ENCODE measurements at regions not wholly inside any gene's neighbourhood (a gene's known extent, or its start where the extent isn't known, plus 50 kb on each side); places are given as distances from the start of the nearest gene placed in this dataset.
"Not testable (repeated sequence)": the region's sequence is repeated elsewhere in the genome, so short reads cannot be mapped to it uniquely, and the experiment has no call there.

DNA sequence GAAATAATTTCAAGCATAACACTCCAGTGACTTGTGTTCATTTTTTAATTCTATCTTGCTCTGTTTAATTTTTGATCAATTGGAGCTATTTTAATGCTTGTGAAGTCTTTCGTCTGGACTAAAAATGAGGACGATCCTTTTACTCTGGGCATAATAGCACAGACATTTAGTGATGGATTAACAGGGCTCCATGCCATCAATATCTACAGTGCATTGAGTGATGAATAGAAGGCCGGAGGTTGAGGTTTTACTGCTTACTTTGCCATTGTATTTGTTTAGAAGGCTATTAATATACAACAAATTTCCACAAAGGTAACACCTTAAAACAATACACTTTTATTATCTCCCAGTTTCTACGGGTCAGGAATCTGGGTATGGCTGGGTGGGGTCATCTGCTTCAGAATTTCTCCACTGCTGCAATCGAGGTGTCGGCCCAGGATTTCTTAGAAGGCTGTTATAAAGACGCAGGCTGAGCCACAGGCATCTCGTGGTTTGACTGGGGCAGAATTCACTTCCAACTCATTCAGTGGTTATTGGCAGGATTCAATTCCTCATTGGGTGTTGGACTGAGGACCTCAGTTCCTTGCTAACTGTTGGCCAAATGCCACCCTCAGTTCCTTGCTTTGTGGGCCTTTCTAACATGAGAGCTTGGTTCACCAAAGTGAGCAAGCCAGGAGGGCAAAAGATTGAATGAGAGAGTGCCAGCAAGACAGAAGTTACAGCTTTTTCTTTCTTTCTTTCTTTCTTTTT lies 265.4 kb upstream of the VLDLR start:
- no peak for DNase-seq

DNA sequence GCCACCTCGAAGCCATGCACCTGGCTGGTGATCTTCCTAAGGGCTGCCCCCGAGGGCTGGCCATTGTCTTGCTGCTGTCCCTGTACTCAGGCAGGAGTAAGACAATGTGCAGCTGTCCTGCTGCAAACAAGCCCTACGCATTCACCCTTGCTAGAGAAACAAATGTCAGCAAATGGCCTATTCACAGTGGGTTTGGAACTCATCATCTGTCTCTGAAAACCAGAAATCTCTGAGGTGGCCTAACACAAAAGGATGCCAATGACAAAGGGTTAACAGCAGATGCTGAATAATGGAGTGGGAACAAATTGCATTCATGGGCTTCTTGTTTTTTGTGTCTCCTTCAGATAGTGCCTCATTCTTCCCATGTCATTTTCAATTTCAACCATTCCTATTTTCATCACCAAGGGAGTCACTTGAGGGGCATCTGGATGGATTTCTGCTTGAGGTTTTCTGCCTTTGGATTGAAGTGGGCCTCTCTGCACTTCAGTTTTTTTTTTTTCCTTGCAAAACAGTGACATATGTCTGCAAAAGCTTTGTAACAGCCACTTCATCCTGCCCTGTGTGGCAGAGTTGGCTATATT lies 261.6 kb upstream of the VLDLR start:
- peak; percentile 82 to 90 for DNase-seq

DNA sequence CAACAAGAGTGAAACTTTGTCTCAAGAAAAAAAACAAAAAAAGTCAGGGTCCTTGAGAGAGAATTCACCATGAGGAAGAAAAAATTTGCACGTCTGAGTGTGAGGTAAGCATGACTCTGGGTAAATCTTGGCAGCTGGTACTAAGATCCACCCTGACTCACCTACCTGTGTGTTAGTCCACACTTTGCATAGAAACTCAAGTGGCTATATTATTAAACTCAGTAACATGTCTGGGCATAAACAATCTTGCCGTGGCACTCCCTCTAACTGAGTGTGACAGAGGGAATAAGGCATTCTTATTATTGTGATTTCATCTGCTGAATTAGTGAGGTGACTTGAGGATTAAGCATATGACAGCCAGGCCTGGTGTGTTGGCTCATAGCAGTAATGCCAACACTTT lies 259.4 kb upstream of the VLDLR start:
- no peak for DNase-seq

DNA sequence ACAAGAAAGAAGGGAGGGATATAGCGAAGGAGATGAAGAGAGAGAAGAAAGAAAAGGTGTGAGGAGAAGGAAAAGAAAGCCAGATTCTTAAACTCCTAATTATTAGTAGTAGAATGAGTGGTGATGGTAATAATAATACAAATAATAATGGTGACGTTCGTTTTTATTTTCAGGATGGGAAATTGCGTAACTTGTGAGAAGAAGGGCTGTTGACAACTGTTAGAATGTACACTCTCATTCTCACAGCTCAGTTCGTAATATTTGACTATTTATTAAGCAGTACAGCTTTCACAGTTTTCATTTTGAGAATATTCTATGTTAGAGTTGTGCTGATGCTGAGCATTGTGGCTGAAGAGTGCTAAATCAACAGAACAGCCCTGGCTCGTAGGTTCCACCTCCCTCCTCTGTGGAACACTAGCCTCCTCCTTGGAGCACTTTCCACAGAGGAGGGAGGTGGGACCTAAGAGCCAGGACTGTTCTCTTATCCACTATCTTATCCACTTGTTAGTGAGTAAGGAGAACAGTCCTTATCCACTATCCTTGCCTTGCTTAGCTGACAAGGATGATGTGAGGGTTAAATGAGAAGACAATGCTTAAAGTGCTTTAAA lies 258.3 kb upstream of the VLDLR start:
- DNase-seq = no peak

DNA sequence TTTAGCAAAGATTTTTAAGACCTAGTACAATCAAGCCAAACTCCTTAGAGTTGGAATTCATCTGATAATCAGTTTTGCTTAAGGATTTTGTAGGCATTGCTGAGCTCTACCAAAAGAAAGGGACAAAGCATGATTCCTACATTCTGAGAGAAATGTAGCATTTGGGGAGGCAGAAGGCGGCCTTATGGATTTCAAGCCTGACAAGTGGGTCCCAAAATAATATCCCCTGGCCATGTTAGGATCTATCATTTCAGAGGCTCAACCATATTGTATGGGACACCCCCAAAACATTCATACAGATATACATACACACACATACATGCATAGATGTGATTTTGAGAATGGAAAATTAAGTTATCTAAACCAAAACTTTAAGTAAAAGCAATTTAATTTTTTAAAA lies 257.8 kb upstream of the VLDLR start:
- no peak for DNase-seq

DNA sequence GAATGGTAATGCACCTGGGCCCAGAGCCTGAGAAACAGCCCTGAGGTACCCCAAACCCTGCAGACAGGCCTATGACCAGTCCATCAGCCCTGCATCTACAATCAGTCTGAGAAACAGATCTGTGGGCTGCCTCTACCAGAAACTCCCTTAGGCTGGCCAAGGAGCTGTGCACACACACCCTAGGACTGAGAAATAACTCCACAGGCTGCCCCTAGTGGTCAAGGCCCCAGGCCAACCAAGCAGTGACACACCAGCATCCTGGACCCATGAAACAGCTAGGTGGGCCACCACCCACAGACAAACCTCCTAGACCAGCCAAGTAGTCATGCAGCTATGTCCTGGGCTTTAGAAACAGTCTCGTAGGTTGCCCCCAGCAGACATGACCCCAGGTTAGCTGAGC lies 253.6 kb upstream of the VLDLR start:
- DNase-seq = no peak

DNA sequence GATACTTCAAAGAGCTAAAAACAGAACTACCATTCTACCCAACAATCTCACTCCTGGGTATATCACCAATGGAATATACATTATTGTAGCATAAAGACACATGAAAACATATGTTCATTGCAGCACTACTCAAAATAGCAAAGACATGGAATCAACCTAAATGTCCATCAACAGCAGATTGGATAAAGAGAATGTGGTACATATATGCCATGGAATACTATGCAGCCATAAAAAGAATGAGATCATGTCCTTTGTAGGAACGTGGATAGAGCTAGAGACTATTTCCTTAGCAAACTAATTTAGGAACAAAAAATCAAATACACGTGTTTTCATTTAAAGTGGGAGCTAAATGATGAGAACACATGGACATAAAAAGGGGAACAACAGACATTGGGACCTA lies 247.9 kb upstream of the VLDLR start:
- no peak for DNase-seq

DNA sequence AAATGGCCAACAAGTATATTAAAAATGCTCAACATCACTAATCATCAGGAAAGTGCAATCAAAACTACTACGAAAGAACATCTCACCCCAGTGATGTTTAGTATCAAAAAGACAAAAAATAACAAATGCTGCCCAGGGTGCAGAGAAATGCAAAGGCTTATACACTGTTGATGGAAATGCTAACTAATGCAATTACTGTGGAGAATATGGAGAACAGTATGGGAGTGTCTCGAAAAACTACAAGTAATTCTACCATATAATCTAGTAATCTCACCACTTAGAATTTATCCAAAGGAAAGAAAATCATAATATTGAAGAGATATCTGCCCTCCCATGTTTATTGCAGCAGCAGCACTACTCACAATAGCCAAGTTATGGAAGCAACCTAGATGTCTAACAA lies 246.5 kb upstream of the VLDLR start:
- DNase-seq = no peak

DNA sequence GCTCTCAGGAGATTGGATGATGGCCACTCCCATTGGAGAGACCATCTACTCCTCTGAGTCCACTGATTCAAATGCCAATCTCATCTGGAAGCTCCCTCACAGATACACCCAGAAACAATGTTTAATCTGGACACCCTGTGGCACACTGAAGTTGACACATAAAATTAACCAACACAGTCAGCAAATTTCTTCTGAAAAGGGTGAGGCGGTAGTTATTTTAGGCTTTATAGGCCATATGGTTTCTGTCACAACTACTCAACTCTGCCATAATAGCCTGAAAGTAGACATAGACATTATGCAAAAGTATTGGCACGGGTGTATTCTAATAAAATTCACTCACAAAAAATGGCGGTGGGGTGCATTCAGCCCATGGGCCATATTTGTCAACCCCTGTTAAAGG lies 244.5 kb upstream of the VLDLR start:
- no peak for DNase-seq

DNA sequence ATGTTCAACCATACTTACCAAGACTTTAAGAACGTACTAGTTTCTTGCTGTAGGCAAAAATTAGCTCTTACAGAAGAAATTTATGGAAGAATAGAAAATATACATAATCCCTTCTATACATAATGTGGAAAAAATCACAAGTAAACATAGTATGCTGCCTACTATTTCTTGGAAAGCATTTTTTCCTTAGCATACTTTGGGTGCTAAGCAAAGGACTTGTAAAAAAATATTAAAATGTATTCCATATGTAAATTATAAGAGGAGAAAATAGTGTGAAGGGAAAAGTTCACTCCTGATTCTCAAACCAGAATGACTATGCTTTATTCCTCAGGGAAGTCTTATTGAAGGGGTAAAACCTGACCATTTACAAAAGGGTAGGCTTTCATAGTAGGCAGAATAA lies 243.8 kb upstream of the VLDLR start:
- DNase-seq = no peak

DNA sequence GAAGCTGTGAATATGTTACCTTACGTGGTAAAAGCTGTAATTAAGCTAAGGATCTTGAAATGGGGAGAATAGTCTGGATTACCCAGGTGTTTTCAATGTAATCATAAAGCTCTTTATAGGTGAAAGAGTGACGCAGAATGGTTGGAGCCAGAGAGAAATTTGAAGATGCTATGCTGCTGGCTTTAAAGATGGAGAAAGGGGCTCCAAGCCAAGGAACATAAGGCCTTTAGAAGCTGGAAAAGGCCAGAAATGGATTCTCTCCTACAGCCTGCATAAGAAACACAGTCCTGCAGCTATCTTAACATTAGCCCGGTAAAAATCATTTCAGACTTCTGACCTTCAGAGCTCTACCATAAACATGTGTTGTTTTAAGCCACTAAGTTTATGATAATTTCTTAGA lies 243.3 kb upstream of the VLDLR start:
- DNase-seq = no peak

DNA sequence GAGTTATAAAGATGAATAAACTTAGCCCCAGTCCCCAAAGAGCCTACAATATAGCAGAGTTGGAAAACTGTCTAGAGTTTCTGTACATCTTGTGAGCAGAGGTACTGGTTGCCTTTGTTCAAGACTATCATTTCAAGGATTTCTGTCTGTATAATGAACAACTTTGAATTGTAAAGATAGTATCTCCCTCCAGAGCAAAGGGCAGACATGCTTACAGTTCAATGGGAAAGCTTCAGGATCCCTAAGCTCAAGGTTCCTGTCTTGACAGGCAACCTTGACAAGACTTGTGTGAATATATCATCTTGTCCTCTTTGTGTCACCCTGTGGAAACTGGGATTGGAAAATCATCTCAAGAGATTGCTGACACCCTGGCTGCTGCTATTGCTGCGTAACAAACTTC lies 242.8 kb upstream of the VLDLR start:
- DNase-seq = no peak

DNA sequence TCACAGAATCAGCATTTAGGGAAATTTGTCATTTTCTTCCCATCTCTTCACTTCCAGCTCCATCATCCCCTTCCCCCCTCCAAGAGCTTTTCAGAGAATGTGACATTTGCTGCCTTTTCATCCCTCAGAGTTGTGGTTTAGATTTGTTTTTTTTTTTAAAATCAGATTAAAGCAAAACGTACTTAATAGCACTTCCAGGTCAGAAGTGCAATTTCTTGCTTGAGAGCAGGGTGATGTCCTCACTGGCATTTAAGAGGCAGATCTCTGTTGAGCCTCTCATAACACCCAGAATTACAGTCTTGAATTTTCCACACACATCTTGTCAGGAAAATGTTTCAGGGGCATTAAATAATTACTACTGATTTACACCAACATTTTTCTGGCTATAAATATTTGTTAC lies 236.8 kb upstream of the VLDLR start:
- no peak for DNase-seq

DNA sequence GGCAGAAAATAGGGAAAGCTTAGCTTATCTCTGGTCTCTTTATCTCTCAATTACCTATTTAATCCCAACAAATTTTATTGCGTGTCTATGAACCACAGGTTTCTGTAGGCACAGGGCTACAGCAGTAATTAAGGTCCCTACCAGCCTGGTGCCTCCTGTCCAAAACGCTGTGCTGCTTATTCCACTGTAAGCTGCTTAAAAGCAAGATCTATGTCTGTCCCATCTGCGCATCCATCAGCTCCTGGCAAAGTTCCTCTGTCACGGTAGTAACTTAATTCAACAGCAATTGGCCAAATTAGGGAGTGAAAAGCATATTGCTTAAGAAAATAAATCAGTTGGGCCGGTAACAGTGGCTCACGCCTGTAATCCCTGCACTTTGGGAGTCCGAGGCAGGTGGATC lies 235.8 kb upstream of the VLDLR start:
- DNase-seq = peak; percentile 81 to 97

DNA sequence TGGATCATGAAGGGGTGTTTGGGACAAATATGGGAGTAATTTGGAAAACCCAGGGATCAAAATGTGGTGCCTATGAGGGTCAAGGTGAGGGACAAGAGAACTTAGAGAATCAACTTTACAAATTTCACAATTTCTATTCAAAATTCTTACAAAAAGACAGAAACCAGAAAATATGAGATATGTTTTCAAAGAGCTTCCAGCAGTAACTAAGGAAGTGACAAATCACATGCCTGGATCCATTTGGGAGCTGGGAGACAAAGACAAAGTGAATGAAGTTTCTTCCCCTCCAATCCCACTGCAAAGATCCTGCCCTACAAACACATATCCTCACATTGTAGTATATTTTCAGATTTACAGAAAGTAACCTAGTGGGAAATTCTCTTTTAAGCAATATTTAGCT lies 235.0 kb upstream of the VLDLR start:
- DNase-seq = no peak

DNA sequence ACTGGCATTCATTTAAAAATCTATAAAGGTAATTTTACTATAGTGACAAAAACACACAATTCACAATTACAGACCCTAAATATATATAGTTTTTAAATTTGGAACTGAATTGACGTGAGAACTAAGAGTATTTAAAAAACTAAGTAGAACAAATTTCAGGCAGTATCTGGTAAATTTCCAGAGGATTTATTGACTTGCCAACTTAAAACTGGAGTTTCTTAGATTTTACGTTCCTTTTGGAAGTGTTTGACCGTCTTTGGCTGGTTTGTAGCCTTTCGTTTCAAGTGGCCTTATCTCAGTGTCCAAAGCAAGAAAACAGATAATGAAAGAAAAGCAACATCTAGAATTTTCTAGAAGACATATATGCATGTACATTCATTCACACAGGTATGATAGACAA lies 234.4 kb upstream of the VLDLR start:
- DNase-seq = no peak

DNA sequence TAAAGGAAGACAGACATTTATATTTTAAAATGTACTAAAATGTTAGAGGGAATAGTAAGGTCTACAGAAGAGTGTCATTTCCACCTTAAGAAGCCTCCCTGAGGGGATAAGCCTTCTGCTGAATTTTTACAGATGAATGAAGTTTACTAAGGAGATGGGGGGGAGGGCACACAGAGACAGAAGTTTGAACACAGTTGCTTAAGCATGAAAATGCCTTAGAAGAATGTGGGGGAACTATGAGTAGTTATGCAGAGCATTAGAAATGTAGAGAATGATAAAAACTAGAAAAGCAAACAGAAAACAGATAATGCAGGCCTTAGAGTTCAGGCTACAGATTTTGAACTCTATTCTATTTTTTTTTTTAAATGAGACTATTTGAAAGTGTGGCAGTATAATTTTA lies 232.2 kb upstream of the VLDLR start:
- no peak for DNase-seq

DNA sequence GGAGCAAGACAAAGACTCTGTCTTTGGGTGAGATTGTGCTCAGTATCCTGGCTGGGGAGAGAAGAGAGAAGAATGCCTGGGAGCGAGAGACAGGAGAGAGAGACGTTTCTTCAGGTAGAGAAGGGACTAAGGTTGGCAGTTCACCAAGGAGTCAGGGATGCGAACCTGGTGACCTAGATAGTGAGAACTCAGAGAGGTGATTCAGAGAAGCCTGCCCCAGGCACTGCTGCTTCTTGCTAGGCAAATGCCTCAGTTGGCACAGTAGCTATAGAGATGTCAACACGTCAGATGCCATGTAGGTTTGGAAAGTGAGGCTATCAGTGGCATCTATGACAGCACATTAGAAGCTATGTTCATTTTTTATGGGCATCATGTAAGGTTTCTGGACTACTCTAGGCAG lies 231.6 kb upstream of the VLDLR start:
- DNase-seq = no peak

DNA sequence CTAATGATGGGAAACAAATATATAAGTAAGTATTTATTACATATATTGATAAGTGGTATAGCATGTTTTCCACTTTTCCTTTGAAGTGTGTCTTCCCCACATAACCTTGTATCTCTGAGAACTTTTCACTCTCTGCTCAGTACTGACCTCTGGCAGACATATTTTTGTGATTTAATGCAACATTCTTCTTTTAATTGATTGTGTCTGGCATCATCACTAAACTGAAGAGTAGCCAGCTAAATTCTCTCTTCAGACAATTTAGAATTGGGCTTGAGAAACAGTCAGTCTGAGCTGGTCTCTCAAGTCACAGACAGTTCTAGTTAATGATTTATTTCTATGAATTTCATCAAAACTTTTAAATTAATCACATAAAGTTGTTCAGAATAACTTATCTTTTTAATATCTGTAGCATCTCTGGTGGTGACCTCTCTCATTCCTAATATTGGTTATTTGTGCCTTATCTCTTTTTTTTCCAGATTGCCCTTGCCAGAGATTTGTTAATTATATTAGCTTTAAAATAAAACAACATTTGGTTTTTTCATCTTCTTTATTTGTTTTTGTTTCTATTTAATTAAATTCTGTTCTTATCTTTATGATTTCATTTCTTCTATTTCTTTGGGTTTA lies 230.0 kb upstream of the VLDLR start:
- DNase-seq = not testable (repeated sequence)

DNA sequence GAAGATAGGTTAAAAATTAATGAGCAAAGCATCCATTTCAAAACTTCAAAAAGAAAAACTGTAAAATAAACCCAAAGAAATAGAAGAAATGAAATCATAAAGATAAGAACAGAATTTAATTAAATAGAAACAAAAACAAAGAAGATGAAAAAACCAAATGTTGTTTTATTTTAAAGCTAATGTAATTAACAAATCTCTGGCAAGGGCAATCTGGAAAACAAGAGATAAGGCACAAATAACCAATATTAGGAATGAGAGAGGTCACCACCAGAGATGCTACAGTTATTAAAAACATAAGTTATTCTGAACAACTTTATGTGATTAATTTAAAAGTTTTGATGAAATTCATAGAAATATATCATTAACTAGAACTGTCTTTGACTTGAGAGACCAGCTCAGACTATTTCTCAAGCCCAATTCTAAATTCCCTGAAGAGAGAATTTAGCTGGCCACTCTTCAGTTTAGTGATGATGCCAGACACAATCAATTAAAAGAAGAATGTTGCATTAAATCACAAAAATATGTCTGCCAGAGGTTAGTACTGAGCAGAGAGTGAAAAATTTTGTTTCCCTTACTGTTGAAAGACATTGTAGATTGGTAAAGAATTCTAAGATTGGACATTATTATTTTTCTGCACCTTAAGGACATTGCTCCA lies 227.4 kb upstream of the VLDLR start:
- not testable (repeated sequence) for DNase-seq

DNA sequence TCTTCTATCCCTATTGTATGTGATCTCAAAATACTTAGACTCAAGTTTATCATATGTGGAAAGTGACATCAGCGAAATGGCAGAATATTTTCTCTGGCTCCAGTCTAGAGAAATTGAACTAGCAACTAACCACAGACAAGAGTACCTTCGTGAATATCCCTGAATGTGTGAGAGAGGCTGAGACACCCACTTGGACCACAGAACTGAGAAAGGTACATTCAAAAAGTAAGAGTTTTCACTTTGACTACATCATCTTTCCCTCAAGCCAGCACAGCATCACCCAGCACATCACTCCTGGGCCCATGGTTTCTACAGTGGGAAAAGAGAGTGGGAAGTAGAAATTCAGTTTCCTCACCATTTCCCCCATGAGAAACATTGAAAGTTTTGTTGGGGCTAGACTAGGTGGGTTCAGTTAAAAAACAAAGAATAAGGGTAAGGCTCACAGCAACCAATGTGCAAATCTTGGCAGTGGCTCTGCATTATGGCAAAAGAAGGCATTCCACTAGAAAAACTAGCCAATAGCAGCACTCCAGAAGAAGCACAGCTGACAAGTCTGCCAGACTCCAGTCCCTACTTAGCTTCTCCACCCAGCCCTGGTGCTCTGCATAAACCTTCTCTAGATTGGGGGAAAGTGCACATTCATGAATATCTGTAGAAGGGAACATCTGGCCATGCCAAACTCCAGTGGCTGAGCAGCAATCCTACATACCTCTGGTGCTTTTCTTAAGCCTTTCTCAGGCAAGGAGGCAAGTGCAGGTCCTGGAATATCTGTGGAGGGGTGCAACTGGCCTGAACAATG lies 225.6 kb upstream of the VLDLR start:
- DNase-seq = no peak

DNA sequence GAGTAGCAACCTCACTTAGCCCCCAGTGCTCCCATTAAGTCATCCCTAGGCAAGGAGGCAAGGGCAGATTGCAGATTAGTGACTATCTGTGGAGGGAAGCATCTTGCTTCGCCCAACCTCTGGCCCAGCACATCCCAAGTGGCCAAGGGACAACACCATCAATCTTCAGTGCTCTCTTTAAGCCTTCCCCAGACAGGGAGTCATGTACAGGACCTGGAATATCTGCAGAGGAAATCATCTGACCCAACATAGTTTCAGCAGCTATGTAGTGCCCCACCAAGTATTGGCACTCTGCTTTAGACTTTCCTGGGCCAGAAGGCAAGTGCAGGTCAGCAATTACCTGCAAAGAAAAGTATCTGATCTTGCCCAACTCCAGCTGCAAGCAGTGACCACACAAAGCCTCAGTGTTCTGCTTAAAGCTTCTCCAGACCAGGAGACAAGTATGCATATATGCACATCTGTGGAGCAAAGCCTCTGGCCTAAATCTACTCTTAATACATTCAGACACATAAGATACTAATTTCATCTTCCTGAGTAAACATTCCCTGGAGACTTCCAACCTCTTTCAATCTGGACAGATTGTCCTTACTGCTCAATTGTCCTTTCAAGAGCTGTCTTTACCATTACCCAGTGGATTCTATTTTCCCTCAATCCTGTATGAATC lies 224.8 kb upstream of the VLDLR start:
- DNase-seq = peak in 1 of 2 experiments; percentile 57
